ENCODE measurements at regions not wholly inside any gene's neighbourhood (a gene's known extent, or its start where the extent isn't known, plus 50 kb on each side); places are given as distances from the start of the nearest gene placed in this dataset.

DNA sequence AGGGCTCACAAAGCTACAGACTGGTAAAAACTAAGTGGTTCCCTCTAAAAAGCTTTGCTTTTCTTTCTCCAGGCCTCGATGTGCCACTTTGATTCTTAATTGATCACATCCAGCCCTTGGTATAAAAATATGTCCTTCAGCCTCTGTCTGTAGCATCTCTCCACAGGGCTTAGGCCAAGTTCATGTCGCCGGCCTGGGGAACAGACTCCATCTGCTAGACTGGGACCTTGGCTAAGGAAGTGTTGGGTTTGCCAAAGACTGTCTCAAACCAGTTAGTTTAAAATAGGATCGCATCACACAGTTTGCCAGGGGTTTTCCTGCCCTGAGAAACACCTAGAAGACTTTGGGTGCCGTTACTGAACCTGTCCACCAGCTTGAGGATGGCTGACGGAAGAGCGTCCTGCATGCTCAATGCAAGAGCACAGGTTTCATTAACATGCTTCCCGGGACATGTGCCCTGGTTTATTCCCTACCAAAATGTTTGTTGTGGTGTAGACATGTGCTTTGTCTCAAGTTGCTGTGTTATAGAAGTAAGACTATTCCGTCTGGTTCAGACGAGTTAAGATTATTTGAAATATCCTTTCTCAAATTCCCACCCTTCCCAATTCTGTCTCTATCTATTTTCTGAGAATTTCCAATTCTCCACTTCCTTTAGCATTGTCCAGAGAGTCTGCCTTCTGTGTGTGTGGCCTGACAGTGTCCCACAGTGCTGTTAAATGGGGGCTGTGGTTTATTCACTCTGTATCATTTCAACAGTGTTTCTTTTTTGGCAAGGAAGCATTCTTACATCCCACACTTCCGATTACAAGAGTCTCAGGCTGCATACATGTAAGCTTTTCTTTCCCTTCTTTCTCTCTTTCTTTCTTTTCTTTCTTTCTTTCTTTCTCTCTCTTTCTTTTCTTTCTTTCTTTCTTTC, 334.7 kb downstream of the INHBA start (continued):
- TF ChIP-seq, protein P1, sequence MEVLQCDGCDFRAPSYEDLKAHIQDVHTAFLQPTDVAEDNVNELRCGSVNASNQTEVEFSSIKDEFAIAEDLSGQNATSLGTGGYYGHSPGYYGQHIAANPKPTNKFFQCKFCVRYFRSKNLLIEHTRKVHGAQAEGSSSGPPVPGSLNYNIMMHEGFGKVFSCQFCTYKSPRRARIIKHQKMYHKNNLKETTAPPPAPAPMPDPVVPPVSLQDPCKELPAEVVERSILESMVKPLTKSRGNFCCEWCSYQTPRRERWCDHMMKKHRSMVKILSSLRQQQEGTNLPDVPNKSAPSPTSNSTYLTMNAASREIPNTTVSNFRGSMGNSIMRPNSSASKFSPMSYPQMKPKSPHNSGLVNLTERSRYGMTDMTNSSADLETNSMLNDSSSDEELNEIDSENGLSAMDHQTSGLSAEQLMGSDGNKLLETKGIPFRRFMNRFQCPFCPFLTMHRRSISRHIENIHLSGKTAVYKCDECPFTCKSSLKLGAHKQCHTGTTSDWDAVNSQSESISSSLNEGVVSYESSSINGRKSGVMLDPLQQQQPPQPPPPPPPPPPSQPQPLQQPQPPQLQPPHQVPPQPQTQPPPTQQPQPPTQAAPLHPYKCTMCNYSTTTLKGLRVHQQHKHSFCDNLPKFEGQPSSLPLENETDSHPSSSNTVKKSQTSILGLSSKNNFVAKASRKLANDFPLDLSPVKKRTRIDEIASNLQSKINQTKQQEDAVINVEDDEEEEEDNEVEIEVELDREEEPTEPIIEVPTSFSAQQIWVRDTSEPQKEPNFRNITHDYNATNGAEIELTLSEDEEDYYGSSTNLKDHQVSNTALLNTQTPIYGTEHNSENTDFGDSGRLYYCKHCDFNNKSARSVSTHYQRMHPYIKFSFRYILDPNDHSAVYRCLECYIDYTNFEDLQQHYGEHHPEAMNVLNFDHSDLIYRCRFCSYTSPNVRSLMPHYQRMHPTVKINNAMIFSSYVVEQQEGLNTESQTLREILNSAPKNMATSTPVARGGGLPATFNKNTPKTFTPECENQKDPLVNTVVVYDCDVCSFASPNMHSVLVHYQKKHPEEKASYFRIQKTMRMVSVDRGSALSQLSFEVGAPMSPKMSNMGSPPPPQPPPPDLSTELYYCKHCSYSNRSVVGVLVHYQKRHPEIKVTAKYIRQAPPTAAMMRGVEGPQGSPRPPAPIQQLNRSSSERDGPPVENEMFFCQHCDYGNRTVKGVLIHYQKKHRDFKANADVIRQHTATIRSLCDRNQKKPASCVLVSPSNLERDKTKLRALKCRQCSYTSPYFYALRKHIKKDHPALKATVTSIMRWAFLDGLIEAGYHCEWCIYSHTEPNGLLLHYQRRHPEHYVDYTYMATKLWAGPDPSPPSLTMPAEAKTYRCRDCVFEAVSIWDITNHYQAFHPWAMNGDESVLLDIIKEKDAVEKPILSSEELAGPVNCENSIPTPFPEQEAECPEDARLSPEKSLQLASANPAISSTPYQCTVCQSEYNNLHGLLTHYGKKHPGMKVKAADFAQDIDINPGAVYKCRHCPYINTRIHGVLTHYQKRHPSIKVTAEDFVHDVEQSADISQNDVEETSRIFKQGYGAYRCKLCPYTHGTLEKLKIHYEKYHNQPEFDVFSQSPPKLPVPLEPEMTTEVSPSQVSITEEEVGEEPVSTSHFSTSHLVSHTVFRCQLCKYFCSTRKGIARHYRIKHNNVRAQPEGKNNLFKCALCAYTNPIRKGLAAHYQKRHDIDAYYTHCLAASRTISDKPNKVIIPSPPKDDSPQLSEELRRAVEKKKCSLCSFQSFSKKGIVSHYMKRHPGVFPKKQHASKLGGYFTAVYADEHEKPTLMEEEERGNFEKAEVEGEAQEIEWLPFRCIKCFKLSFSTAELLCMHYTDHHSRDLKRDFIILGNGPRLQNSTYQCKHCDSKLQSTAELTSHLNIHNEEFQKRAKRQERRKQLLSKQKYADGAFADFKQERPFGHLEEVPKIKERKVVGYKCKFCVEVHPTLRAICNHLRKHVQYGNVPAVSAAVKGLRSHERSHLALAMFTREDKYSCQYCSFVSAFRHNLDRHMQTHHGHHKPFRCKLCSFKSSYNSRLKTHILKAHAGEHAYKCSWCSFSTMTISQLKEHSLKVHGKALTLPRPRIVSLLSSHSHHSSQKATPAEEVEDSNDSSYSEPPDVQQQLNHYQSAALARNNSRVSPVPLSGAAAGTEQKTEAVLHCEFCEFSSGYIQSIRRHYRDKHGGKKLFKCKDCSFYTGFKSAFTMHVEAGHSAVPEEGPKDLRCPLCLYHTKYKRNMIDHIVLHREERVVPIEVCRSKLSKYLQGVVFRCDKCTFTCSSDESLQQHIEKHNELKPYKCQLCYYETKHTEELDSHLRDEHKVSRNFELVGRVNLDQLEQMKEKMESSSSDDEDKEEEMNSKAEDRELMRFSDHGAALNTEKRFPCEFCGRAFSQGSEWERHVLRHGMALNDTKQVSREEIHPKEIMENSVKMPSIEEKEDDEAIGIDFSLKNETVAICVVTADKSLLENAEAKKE (CRISPR knock-in tag; IDR thresholded peaks at IDR 0.05): no peak
- no peak for TF ChIP-seq ZNF331 (CRISPR knock-in tag; IDR thresholded peaks at IDR 0.05; ENCODE audit: low read depth)
- no peak for TF ChIP-seq ZNF114 (CRISPR knock-in tag; IDR thresholded peaks at IDR 0.05)
- TF ChIP-seq, protein P2, sequence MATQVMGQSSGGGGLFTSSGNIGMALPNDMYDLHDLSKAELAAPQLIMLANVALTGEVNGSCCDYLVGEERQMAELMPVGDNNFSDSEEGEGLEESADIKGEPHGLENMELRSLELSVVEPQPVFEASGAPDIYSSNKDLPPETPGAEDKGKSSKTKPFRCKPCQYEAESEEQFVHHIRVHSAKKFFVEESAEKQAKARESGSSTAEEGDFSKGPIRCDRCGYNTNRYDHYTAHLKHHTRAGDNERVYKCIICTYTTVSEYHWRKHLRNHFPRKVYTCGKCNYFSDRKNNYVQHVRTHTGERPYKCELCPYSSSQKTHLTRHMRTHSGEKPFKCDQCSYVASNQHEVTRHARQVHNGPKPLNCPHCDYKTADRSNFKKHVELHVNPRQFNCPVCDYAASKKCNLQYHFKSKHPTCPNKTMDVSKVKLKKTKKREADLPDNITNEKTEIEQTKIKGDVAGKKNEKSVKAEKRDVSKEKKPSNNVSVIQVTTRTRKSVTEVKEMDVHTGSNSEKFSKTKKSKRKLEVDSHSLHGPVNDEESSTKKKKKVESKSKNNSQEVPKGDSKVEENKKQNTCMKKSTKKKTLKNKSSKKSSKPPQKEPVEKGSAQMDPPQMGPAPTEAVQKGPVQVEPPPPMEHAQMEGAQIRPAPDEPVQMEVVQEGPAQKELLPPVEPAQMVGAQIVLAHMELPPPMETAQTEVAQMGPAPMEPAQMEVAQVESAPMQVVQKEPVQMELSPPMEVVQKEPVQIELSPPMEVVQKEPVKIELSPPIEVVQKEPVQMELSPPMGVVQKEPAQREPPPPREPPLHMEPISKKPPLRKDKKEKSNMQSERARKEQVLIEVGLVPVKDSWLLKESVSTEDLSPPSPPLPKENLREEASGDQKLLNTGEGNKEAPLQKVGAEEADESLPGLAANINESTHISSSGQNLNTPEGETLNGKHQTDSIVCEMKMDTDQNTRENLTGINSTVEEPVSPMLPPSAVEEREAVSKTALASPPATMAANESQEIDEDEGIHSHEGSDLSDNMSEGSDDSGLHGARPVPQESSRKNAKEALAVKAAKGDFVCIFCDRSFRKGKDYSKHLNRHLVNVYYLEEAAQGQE (IDR thresholded peaks at IDR 0.05; ENCODE audit: unreplicated experiment): no peak
- TF ChIP-seq CREB1 (CRISPR knock-in tag; IDR thresholded peaks at IDR 0.05; ENCODE audit: low read depth): no peak

Data from GM23338 (cell line).